ENCODE measurements at regions not wholly inside any gene's neighbourhood (a gene's known extent, or its start where the extent isn't known, plus 50 kb on each side); places are given as distances from the start of the nearest gene placed in this dataset.

- DNase-seq: peak; percentile 47
Measured at GRCh38 chr9:135412315-135413085, 67.1 kb upstream of the PPP1R26 start.

- DNase-seq: no peak
Measured at GRCh38 chr9:135413086-135413375, 66.6 kb upstream of the PPP1R26 start.

GRCh38 chr9:135413461-135413860 lies 66.1 kb upstream of the PPP1R26 start:
- no peak for DNase-seq

- no peak for DNase-seq
Measured at GRCh38 chr9:135414293-135414692, 65.3 kb upstream of the PPP1R26 start.

- DNase-seq: no peak
Measured at GRCh38 chr9:135415586-135415985, 64.0 kb upstream of the PPP1R26 start.

GRCh38 chr9:135416664-135417290 lies 62.8 kb upstream of the PPP1R26 start:
- DNase-seq: no peak

- DNase-seq: no peak
Measured at GRCh38 chr9:135418161-135418560, 61.4 kb upstream of the PPP1R26 start.

GRCh38 chr9:135419106-135419505 lies 60.5 kb upstream of the PPP1R26 start:
- no peak for DNase-seq

GRCh38 chr9:135422341-135422944 lies 57.1 kb upstream of the PPP1R26 start:
- DNase-seq: no peak

- DNase-seq: no peak
Measured at GRCh38 chr9:135423725-135424124, 55.9 kb upstream of the PPP1R26 start.

Data from CD4-positive, alpha-beta T cell treated with Interleukin-15 for 1 hour (primary cell).